SJCRH30 (cell line): ENCODE measurements at regions not wholly inside any gene's neighbourhood (a gene's known extent, or its start where the extent isn't known, plus 50 kb on each side); places are given as distances from the start of the nearest gene placed in this dataset.
A peak's percentile ranks its signal among the peaks of the same experiment; 100 is the strongest.

Source experiments
- DNase-seq, 2 experiments: peaks; one replicate each; pipeline ENCODE4 v3.0.0-alpha.2; 2015 to 2020
- H3K27ac ChIP-seq: fragments of 250-450 bp; sonication (Bioruptor Pico); 2 replicates; pipeline ENCODE4 v1.5.1; 2020; ENCODE audit warnings: mild to moderate bottlenecking, moderate library complexity
- H3K27me3 ChIP-seq: fragments of 250-450 bp; sonication (Bioruptor Pico); 2 replicates; pipeline ENCODE4 v1.5.1; 2020; ENCODE audit warnings: mild to moderate bottlenecking, moderate library complexity
- H3K36me3 ChIP-seq: fragments of 250-450 bp; sonication (Bioruptor Pico); 2 replicates; pipeline ENCODE4 v1.5.1; 2020; ENCODE audit warnings: mild to moderate bottlenecking, moderate library complexity
- H3K4me1 ChIP-seq: fragments of 250-450 bp; sonication (Bioruptor Pico); 2 replicates; pipeline ENCODE4 v1.5.1; 2020; ENCODE audit warnings: mild to moderate bottlenecking, moderate library complexity
- H3K4me3 ChIP-seq: fragments of 250-450 bp; sonication (Bioruptor Pico); 2 replicates; pipeline ENCODE4 v1.5.1; 2020; ENCODE audit warnings: mild to moderate bottlenecking, moderate library complexity
- H3K9me3 ChIP-seq: fragments of 250-450 bp; sonication (Bioruptor Pico); replicated peaks from 2 replicates; pipeline ENCODE4 v1.5.1; 2020; ENCODE audit warnings: mild to moderate bottlenecking, moderate library complexity

GRCh38 chr4:104878936-104879335 lies 267.7 kb upstream of the TET2 start:
- Histone ChIP-seq H3K4me3 (no peak overlapping the region), H3K4me1 (no peaks in the 10 kb centered on the region), H3K27ac (no peak overlapping the region), H3K9me3 (no peaks in the 10 kb centered on the region), H3K36me3 (no peaks in the 10 kb centered on the region), H3K27me3 (no peaks in the 10 kb centered on the region)
- no peak for DNase-seq

DNA sequence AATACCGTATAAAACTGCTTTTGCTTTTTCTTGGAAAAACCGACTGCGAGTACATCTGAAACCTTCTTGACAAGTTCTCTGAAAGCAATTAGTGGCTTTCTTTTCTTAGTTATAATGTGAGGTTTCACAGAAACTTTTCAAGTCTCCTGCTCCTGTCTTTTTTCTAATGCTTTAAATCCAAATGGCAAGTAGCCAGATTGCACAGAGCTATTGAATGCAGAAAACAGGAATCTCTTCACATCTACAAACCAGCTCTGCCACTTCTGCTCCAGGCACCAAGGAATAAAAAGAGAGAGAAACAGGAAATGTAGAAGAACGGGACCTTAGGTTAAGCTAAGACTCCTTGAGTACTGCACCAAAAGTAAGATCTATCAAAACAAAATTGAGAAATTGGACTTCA lies 267.3 kb upstream of the TET2 start:
- Histone ChIP-seq H3K36me3 (no peaks in the 10 kb centered on the region), H3K27ac (no peak overlapping the region), H3K4me1 (no peaks in the 10 kb centered on the region), H3K4me3 (no peak overlapping the region), H3K27me3 (no peaks in the 10 kb centered on the region), H3K9me3 (no peaks in the 10 kb centered on the region)
- DNase-seq = no peak

- Histone ChIP-seq H3K36me3 (no peaks in the 10 kb centered on the region), H3K4me3 (no peak overlapping the region), H3K27ac (no peak overlapping the region), H3K9me3 (no peaks in the 10 kb centered on the region), H3K4me1 (no peaks in the 10 kb centered on the region), H3K27me3 (no peaks in the 10 kb centered on the region)
- DNase-seq = no peak
These were observed 266.8 kb upstream of the TET2 start for GRCh38 chr4:104879854-104880253.

- H3K4me1 ChIP-seq = no peaks in the 10 kb centered on the region
- H3K27me3 ChIP-seq = no peaks in the 10 kb centered on the region
- no peak overlapping the region for H3K4me3 ChIP-seq
- no peaks in the 10 kb centered on the region for H3K36me3 ChIP-seq
- H3K27ac ChIP-seq = no peak overlapping the region
- H3K9me3 ChIP-seq = no peaks in the 10 kb centered on the region
- no peak for DNase-seq
These were observed 265.4 kb upstream of the TET2 start for GRCh38 chr4:104881136-104881886.

DNA sequence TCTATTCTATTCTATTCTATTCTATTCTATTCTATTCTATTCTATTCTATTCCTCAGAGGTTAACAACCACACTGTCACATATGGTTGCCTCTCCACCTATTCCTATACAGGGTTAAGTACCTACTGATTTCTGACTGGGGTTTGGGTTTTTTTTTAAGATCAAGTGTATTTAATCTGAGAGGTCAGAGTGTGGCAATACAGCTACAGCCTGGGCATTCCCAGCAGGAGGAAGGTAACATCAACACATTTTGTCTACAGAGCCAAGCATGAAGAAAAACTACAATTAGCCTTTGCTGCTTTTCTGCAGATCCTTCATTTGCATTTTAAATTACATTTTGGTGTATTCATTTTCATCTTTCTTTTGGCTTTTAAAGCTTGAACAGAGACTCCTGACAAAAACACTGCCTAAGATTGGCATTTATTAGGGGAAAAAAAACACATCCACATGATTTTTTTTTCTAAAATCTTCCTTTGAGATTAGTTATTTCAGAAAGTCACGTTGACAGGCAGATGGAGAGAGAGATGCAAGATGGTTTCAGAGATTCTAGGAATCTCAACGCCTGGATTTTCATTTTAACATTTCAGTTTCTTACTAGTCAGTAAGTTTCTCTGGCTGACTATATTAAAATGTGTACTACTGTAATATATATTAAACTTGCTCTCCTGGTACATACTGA lies 255.9 kb upstream of the TET2 start:
- DNase-seq = no peak
- no peaks in the 10 kb centered on the region for H3K4me1 ChIP-seq
- no peaks in the 10 kb centered on the region for H3K9me3 ChIP-seq
- H3K27ac ChIP-seq = no peak overlapping the region
- H3K36me3 ChIP-seq = no peaks in the 10 kb centered on the region
- H3K27me3 ChIP-seq = no peaks in the 10 kb centered on the region
- no peak overlapping the region for H3K4me3 ChIP-seq

- Histone ChIP-seq H3K4me3 (no peak overlapping the region), H3K27ac (peak overlapping the region; percentile 9; the same call in 1 of the 2 replicates), H3K4me1 (peaks cover 14% of the 10 kb centered on the region), H3K36me3 (no peaks in the 10 kb centered on the region), H3K9me3 (no peaks in the 10 kb centered on the region), H3K27me3 (no peaks in the 10 kb centered on the region)
- peak in 1 of 2 experiments; percentile 60 for DNase-seq
These were observed 249.7 kb upstream of the TET2 start for GRCh38 chr4:104896660-104897645.

GRCh38 chr4:104899863-104900262 lies 246.8 kb upstream of the TET2 start:
- DNase-seq = no peak
- Histone ChIP-seq H3K27ac (no peak overlapping the region), H3K27me3 (no peaks in the 10 kb centered on the region), H3K4me3 (no peak overlapping the region), H3K9me3 (no peaks in the 10 kb centered on the region), H3K4me1 (peaks cover 14% of the 10 kb centered on the region), H3K36me3 (no peaks in the 10 kb centered on the region)

GRCh38 chr4:104901438-104901837 lies 245.2 kb upstream of the TET2 start:
- no peak overlapping the region for H3K27ac ChIP-seq
- H3K27me3 ChIP-seq = no peaks in the 10 kb centered on the region
- no peaks in the 10 kb centered on the region for H3K36me3 ChIP-seq
- DNase-seq = peak in 1 of 2 experiments; percentile 18
- H3K4me1 ChIP-seq = peaks cover 21% of the 10 kb centered on the region
- no peaks in the 10 kb centered on the region for H3K9me3 ChIP-seq
- no peak overlapping the region for H3K4me3 ChIP-seq

GRCh38 chr4:104901961-104902605 lies 244.6 kb upstream of the TET2 start:
- peak in 1 of 2 experiments; percentile 4 for DNase-seq
- H3K27ac ChIP-seq = no peak overlapping the region
- H3K9me3 ChIP-seq = no peaks in the 10 kb centered on the region
- H3K4me3 ChIP-seq = no peak overlapping the region
- peaks cover 21% of the 10 kb centered on the region for H3K4me1 ChIP-seq
- no peaks in the 10 kb centered on the region for H3K36me3 ChIP-seq
- H3K27me3 ChIP-seq = no peaks in the 10 kb centered on the region

DNA sequence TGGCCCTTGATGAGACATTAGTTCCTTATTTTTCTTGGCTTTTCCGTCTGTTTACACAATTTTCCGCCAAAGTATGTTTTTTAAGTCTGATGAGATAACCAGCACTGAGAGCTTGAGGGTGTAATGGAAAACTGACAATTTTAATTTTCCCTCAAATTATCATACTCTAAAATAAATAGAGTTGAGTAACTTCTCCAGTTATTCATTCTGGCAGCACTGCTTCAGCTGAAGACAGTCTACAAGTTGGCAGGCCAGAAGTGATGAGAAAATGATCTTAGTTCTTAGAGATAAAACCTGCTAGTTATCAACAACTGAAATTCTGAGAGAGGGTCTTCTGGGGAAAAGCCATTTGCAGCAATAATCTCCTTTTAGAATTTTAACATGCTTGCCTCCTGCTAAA lies 241.6 kb upstream of the TET2 start:
- H3K27ac ChIP-seq = no peak overlapping the region
- H3K9me3 ChIP-seq = no peaks in the 10 kb centered on the region
- no peak overlapping the region for H3K4me3 ChIP-seq
- no peak for DNase-seq
- H3K36me3 ChIP-seq = no peaks in the 10 kb centered on the region
- no peaks in the 10 kb centered on the region for H3K27me3 ChIP-seq
- peaks cover 17% of the 10 kb centered on the region for H3K4me1 ChIP-seq

DNA sequence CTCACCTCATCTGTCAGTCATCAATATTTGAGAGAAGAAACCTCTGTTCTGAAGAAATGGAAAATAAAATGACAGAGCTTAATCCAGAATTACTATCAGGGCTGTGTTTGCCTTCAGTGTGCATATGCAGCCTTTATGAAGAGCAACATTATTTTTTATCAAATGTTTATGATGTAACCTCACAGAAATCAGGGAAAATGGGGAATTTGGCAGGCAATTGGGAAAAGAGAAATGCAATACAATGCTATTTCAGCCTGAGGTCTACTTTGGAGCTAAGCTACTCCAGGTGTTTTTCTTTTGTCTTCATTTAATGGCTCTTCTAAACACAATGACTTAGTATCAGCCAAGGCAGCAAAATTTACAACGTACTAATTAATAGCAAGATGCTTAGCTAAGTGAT lies 241.1 kb upstream of the TET2 start:
- no peak overlapping the region for H3K4me3 ChIP-seq
- peaks cover 17% of the 10 kb centered on the region for H3K4me1 ChIP-seq
- H3K27ac ChIP-seq = no peak overlapping the region
- no peaks in the 10 kb centered on the region for H3K9me3 ChIP-seq
- H3K36me3 ChIP-seq = no peaks in the 10 kb centered on the region
- no peak for DNase-seq
- no peaks in the 10 kb centered on the region for H3K27me3 ChIP-seq

GRCh38 chr4:104906276-104906675 lies 240.4 kb upstream of the TET2 start:
- Histone ChIP-seq H3K27ac (peak overlapping the region; percentile 16), H3K4me1 (peaks cover 17% of the 10 kb centered on the region), H3K4me3 (no peak overlapping the region), H3K27me3 (no peaks in the 10 kb centered on the region), H3K36me3 (no peaks in the 10 kb centered on the region), H3K9me3 (no peaks in the 10 kb centered on the region)
- peak; percentile 75 to 91 for DNase-seq

DNA sequence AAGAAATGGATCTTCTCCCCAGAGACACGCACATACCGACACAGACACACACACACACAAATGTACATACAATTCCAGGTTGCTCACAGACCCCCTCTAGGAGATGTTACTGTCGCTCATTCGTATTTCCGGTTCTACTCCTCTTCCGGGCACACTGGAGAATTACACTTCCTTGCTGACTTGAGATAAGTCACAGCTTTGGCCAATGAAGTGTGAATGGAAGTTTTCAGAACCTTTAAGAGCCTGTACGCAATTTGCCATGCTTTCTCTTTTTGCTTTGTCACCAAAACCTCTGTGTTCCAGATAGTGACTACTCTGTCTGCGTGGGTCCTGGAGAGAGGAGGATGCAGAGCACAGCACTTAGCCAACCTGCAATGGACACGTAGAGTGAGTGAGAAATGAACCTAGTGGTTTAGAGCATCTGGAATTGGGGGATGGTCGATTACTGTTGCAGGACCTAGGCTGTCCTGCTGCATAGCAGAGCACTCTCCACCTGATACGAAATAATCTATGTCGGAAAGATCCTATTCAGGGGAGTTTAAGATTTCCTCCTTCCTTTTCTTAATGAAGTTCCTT lies 239.5 kb upstream of the TET2 start:
- DNase-seq = no peak
- no peaks in the 10 kb centered on the region for H3K9me3 ChIP-seq
- H3K27ac ChIP-seq = peak overlapping the region; percentile 16; the same call in 1 of the 2 replicates
- peaks cover 17% of the 10 kb centered on the region for H3K4me1 ChIP-seq
- no peak overlapping the region for H3K4me3 ChIP-seq
- no peaks in the 10 kb centered on the region for H3K27me3 ChIP-seq
- no peaks in the 10 kb centered on the region for H3K36me3 ChIP-seq

- Histone ChIP-seq H3K27ac (no peak overlapping the region), H3K36me3 (no peaks in the 10 kb centered on the region), H3K4me1 (peaks cover 17% of the 10 kb centered on the region), H3K27me3 (no peaks in the 10 kb centered on the region), H3K9me3 (no peaks in the 10 kb centered on the region), H3K4me3 (no peak overlapping the region)
- DNase-seq = no peak
These were observed 238.7 kb upstream of the TET2 start for GRCh38 chr4:104907991-104908390.
